ENCODE measurements at regions not wholly inside any gene's neighbourhood (a gene's known extent, or its start where the extent isn't known, plus 50 kb on each side); places are given as distances from the start of the nearest gene placed in this dataset.

DNA sequence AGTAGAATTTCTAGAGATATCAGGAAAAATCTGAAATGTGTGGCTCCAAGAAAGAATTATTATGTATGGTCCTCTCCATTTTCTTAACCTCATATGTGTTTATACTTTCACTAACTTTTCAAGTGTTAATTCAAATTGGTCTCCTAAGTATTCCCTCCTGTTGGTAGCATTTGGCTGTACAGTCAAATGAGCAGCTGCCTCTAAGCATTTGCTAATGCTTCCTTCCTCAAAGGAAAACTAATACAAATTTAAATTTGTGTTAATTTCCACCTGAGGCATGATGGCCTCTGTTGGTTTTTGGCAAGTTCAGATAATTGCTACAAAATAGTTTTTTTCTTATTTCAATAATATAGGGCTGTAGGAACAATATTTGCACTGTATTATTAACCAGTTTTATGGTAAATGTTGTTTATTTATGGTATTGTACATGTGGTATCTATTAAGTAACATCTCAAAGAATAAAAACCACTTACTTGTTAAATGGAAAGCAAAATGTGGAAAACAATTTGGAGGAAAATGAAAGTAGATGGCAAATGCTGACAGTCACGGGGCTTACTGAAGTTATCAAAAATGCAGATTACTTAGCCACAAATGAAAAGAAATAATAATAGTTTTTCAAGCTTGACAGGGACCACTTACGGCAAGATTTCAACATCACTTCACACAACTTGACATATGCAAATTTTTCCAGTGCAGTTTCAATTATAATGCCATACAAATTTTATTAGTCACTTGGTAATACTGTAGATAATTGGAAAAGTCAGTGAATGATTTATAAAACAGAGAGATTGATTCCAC is 299.3 kb upstream of the MEOX2 start:
- DNase-seq: no peak

DNA sequence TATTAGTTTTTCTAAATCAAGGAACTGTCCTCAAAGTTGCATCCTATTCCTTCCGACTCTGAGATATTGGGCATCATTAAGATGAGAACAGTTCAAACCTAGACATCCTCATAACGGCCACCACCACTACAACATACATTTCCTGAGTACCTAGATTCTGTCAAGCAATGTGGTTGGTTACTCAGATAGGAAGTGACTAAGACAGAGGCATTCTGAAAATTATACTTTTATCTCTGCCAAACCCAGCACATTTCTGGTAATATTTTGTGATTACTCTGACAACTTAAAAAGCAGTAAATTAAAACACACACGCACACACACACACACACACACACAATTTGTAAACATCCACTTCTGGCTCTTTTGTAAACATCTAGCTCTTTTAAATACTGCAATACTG is 291.2 kb upstream of the MEOX2 start:
- DNase-seq: no peak

- no peak for DNase-seq
Observed at GRCh38 chr7:15972862-15973275, 286.4 kb upstream of the MEOX2 start.

DNA sequence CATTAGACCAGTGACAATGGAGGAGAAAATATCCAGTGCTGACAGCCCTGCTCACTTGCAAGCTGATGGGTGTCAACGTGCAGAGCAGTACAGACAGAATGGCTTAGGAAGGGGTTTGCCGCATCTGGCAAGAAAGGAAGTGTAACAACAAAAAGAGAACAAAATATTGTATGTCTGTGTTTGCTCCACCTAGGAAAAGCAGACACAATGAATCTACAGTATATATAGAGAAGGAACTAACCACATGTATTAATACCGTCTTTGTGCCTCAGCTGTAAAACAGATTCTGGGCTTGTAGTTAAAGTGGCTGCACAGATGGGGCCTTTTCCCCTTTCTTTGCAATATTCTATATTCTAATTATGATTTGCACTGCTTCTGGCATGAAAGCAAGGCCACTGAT is 281.1 kb upstream of the MEOX2 start:
- DNase-seq: no peak

DNA sequence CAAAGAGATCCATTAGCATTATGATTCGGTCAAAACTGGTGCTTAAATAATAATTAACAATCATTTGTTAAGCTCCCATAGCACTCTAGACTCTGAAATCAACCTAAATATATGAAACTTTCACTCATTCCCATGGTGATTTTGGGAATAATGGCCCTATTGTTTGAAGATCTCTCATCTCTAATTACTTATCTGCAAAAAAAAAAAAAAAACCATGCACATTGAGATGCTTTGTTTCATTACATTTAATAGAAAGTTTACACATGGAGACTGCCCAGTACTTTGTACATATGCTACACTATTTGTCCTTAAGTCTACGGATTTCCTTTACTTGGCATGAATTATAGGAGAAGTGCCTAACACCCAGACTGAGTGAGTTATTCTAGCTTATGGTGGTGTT is 280.6 kb upstream of the MEOX2 start:
- DNase-seq: no peak

DNA sequence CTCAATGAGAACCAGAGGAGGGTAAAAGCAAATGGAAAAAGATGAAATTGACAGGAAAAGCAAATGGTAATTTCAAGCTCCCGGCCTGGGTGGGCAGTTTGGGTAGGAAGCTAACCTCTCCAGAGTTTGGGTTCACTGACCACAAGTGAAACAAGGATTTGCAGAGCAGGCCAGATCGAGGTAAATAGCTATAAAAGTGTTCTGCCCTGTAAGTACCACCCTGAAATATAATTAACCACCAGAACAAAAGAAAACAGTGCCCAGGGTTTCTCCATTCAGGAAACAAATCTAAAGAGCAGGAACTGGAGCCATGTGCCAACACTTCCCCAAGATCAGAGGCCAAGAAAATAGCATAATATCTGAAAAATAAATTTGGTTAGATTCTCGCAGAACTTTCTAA is 276.7 kb upstream of the MEOX2 start:
- no peak for DNase-seq

- DNase-seq: no peak
Observed at GRCh38 chr7:15954671-15955354, 268.3 kb upstream of the MEOX2 start.

DNA sequence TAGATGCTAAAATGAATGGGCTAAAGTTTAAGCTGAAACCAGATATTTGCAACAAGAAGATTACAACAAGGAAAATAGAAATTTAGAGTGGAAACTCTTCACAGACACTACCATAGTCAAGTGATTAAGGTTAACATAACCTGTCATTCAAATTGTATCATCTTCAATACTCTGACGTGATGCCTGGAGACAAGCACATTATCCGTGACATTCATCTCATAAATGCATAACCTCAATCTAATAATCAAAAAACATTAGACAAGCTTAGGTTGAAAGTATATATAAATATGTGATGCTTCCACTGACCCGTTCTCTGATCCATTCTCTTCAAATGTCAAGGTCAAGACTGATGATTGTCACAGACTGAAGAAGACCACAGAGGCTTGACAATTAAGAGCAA is 263.8 kb upstream of the MEOX2 start:
- no peak for DNase-seq

DNA sequence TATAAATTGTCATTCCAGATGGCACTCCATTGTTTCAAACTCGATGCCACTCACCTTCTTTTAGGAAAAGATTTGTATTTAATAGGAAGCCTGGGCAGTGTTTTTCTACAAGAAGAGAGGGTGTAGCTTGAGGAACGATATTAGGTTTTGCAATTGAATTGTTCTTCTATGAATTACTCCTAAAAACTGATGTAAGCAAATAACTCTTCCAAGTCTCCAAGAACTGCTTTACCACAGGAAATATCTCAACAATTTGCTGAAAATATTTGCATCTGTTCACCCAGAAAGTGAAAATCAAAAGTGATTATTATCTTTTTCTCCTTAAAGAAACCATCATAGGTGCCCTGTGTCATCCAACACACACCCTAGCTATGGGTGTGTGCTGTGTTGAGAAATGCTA is 261.3 kb upstream of the MEOX2 start:
- no peak for DNase-seq

DNA sequence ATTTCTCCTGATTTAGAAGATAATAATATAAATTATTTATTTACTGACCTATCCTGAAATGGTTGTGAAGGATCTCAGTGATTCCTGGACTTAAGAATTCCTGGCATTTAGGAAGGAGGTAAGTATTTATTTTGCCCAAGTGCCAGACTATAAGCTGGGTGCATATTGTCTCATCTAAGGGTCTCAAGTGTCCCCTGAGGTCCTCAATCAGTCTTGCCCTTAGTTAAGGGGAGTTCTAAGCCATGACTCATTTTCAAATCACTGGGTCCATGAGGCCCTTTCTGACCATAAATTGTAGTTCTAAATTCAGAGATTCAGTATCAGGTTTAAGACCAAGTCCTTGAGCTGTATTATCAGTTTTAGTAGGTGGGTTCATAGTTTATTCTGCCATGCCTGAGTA is 251.6 kb upstream of the MEOX2 start:
- DNase-seq: no peak

- no peak for DNase-seq
Observed at GRCh38 chr7:15937571-15937970, 251.1 kb upstream of the MEOX2 start.

GRCh38 chr7:15936991-15937390 is 250.5 kb upstream of the MEOX2 start:
- DNase-seq: no peak

- DNase-seq: no peak
Observed at GRCh38 chr7:15932318-15932717, 245.8 kb upstream of the MEOX2 start.

- no peak for DNase-seq
Observed at GRCh38 chr7:15929411-15929810, 242.9 kb upstream of the MEOX2 start.

GRCh38 chr7:15925608-15926007 is 239.1 kb upstream of the MEOX2 start:
- no peak for DNase-seq

GRCh38 chr7:15924910-15925309 is 238.4 kb upstream of the MEOX2 start:
- no peak for DNase-seq

DNA sequence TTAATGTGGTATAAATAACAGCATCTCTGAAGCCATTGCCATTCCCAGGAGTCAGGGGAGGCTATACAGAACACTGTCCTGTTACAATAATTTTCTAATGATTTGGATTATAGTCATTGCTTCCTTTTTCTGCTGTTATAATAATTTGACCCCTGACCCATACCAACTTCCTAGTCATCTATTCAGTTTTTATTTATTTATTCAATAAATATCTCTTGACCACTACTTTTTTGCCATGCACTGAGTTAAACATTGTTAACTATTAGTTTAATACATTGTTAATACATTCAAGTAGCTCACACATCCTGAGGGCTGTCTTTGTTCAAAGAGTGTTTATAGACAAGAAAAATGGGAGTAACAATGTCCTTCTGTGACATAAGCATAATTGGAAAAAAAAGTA is 235.5 kb upstream of the MEOX2 start:
- DNase-seq: no peak

DNA sequence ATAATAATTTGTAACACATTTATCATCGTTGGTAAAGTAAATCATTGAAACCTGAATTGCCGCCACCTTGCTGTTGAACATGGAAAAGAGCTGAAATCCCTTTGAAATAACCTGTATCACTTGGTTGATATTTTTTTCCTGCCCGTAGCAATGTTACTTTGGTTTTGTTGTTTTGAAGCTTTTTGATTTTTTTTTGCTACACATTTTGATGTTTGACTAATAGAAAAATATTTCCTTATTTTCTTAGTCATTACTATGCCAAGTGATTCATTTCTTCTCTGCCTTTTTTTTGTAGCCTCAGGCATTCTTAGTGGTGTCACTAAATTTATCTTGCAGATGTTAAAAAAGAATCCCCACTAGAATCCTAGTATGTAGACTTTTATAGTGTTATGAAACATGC is 235.1 kb upstream of the MEOX2 start:
- no peak for DNase-seq

- DNase-seq: no peak
Observed at GRCh38 chr7:15920953-15921352, 234.5 kb upstream of the MEOX2 start.

DNA sequence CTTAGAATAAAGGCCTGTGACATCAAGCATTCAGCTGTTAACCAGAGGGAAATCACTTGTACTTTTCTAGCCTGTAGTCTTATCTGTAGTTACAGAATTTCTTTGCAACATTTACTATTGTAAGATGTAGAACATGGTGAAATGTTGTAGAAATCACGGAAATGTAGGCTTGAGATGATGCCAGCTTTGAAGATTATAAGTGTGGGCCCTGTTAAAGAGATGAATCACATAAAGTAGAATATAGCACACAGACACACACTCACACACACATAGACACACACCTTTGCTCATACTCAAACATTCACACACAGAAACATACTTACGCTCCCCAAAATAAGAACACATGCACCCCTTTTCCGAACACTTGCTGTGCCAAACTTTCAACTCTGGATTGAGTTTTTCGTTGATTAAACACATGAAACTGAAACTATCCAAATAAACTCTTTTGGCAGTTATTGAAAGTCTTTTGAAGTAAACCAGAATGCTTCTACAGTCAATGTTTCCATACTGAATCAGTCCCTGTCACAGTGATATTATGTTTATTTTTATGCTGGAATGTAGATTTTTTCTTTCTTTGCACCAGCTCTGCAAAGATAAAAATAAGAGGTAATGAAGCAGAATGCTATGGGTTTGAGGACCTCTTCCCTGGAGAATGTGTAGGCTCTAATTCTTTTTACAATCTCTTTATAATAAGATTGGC is 230.3 kb upstream of the MEOX2 start:
- DNase-seq: no peak

DNA sequence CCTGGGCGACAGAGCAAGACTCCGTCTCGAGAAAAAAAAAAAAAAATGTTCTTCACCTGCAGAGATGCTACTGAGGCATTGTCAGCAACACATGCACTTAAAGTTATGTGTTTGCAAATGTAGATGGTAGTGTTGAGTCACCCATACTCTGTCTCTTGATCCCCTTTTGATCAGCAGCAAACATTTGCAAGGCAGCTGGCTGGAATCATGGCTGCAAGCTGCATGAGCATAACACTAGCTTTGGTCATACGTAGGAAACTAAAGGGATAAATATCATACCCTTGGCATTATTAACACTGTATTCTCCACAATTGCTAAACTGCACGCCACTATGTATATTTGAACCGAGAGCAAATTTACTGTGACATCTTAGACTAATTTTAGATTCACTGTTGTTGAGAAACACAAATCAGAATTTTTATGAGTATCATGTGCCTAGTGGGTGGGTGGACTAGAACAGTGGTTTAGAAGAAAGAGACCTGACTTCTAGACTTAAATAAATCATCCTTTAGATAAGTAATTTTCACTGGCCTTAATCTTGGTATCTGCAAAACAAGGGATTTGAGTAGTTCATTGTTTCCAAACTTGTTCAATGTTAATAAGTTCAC is 229.3 kb upstream of the MEOX2 start:
- no peak for DNase-seq

DNA sequence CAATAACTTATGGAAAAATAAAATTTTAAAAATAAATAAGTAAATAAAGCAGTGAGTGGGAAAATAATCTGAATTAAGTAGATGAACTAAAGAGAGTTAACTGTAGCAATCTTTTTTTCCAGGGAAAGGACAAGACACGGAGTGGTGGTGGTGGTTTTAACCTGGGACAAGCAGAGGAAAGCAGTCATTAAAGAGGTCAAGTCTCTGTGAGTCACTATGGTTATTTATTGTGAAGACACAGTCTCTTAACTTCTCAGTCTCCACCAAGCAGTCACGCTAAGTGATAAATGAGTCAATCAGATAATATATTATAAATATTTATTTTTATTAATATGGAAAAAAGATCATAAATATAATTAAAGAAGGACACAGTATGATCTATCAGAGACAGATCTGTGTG is 228.1 kb upstream of the MEOX2 start:
- no peak for DNase-seq

GRCh38 chr7:15906436-15906835 is 220.0 kb upstream of the MEOX2 start:
- DNase-seq: no peak
